ENCODE measurements at regions not wholly inside any gene's neighbourhood (a gene's known extent, or its start where the extent isn't known, plus 50 kb on each side); places are given as distances from the start of the nearest gene placed in this dataset.

GRCh38 chr16:65524231-65524630 lies 402.4 kb upstream of the CDH11 start:
- TF ChIP-seq POLR2A (IDR thresholded peaks at IDR 0.05), result no peak
- TF ChIP-seq CTCF (IDR thresholded peaks at IDR 0.05), result no peak

Measured in Peyer's patch (tissue), 4 donors.